Neural progenitor cell (in vitro differentiated cells): ENCODE measurements at regions not wholly inside any gene's neighbourhood (a gene's known extent, or its start where the extent isn't known, plus 50 kb on each side); places are given as distances from the start of the nearest gene placed in this dataset.

ENCODE experiments used
- CTCF ChIP-seq: fragments of 200-600 bp; sonication (generic); IDR thresholded peaks from 2 replicates; pipeline ENCODE4 v1.5.1; 2017; ENCODE audit warnings: antibody characterized with exemption, mild to moderate bottlenecking
- EZH2 ChIP-seq: fragments of 200-600 bp; sonication (generic); IDR thresholded peaks from 2 replicates; pipeline ENCODE4 v1.6.1; 2017; ENCODE audit warnings: antibody characterized with exemption, mild to moderate bottlenecking, moderate library complexity

GRCh38 chr5:173825215-173825865 is 62.8 kb upstream of the CPEB4 start:
- TF ChIP-seq CTCF (no peak), EZH2 (no peak)
